ENCODE measurements at regions not wholly inside any gene's neighbourhood (a gene's known extent, or its start where the extent isn't known, plus 50 kb on each side); places are given as distances from the start of the nearest gene placed in this dataset.

DNA sequence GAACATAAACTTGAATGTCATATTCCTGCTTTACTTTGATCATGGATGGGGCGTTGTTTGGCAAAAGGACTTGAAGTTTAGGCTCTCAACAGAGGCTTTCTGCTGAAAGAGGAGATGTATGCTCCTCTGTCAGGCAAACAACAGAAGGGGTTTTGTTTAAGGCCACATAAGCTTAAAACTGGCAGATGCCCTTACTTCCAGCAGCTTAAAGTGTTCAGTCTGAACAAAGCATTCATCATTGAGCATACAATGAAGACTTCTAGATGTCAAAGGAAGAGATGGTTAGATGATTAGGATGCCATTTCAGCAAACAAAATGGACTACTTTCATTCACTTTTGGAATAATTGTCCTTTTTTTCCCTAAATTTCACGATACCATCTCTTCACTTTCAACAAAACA is 484.5 kb downstream of the SLITRK6 start:
- TF ChIP-seq, protein P1, sequence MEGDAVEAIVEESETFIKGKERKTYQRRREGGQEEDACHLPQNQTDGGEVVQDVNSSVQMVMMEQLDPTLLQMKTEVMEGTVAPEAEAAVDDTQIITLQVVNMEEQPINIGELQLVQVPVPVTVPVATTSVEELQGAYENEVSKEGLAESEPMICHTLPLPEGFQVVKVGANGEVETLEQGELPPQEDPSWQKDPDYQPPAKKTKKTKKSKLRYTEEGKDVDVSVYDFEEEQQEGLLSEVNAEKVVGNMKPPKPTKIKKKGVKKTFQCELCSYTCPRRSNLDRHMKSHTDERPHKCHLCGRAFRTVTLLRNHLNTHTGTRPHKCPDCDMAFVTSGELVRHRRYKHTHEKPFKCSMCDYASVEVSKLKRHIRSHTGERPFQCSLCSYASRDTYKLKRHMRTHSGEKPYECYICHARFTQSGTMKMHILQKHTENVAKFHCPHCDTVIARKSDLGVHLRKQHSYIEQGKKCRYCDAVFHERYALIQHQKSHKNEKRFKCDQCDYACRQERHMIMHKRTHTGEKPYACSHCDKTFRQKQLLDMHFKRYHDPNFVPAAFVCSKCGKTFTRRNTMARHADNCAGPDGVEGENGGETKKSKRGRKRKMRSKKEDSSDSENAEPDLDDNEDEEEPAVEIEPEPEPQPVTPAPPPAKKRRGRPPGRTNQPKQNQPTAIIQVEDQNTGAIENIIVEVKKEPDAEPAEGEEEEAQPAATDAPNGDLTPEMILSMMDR (conservative IDR thresholded peaks at IDR 0.05; ENCODE audit: low read length) = no peak
- TF ChIP-seq EZH2phosphoT487 (IDR thresholded peaks at IDR 0.05; ENCODE audit: borderline replicate concordance) = no peak
